ENCODE measurements at regions not wholly inside any gene's neighbourhood (a gene's known extent, or its start where the extent isn't known, plus 50 kb on each side); places are given as distances from the start of the nearest gene placed in this dataset.
"Not testable (repeated sequence)": the region's sequence is repeated elsewhere in the genome, so short reads cannot be mapped to it uniquely, and the experiment has no call there.

GRCh38 chr16:46390660-46391462 is 230.3 kb downstream of the SHCBP1 start:
- not testable (repeated sequence) for H3K27me3 ChIP-seq, H3K27ac ChIP-seq, H3K36me3 ChIP-seq, H3K4me3 ChIP-seq, H3K4me1 ChIP-seq
- H3K9me3 ChIP-seq = peaks cover 0 to 15% (median 5%) of the 10 kb centered on the region in 4 donors
- peak in 1 of 3 donors; percentile 37 for DNase-seq

GRCh38 chr16:46389561-46390041 is 231.6 kb downstream of the SHCBP1 start:
- H3K27me3 ChIP-seq, H3K36me3 ChIP-seq, H3K4me1 ChIP-seq: not testable (repeated sequence)
- Histone ChIP-seq H3K4me3 (peak overlapping the region in 2 of 4 donors; percentile 0), H3K9me3 (peaks cover 0 to 10% (median 4%) of the 10 kb centered on the region in 4 donors), H3K27ac (peak overlapping the region in 2 of 4 donors; percentile 0)
- peak; percentile 57 to 66 (median 59) for DNase-seq

- not testable (repeated sequence) for H3K27ac ChIP-seq, H3K4me1 ChIP-seq, H3K36me3 ChIP-seq, DNase-seq, H3K4me3 ChIP-seq, H3K27me3 ChIP-seq
- peaks cover 0 to 12% (median 5%) of the 10 kb centered on the region in 4 donors for H3K9me3 ChIP-seq
Observed at GRCh38 chr16:46388939-46389491, 232.2 kb downstream of the SHCBP1 start.

- not testable (repeated sequence) for DNase-seq, H3K4me3 ChIP-seq
Observed at GRCh38 chr16:46388354-46388753, 232.8 kb downstream of the SHCBP1 start.

GRCh38 chr16:46387720-46388119 is 233.5 kb downstream of the SHCBP1 start:
- H3K36me3 ChIP-seq, H3K4me3 ChIP-seq, H3K27me3 ChIP-seq, H3K4me1 ChIP-seq, H3K27ac ChIP-seq: not testable (repeated sequence)
- peaks cover 0 to 14% (median 5%) of the 10 kb centered on the region in 4 donors for H3K9me3 ChIP-seq
- peak in 2 of 3 donors; percentile 37 to 56 for DNase-seq

More at GRCh38 chr16:46388354-46388753, 232.8 kb downstream of the SHCBP1 start:
- peaks cover 0 to 12% (median 5%) of the 10 kb centered on the region in 4 donors for H3K9me3 ChIP-seq
- not testable (repeated sequence) for H3K27me3 ChIP-seq, H3K4me1 ChIP-seq, H3K27ac ChIP-seq, H3K36me3 ChIP-seq

- H3K4me3 ChIP-seq = peak overlapping the region in 1 of 4 donors; percentile 0
- not testable (repeated sequence) for DNase-seq, H3K27ac ChIP-seq
Observed at GRCh38 chr16:46386805-46387620, 234.2 kb downstream of the SHCBP1 start.

GRCh38 chr16:46386110-46386771 is 234.9 kb downstream of the SHCBP1 start:
- H3K36me3 ChIP-seq, H3K4me3 ChIP-seq: not testable (repeated sequence)

More at GRCh38 chr16:46386805-46387620, 234.2 kb downstream of the SHCBP1 start:
- peaks cover 0 to 15% (median 5%) of the 10 kb centered on the region in 4 donors for H3K9me3 ChIP-seq
- H3K36me3 ChIP-seq, H3K27me3 ChIP-seq, H3K4me1 ChIP-seq: not testable (repeated sequence)

GRCh38 chr16:46384285-46385061 is 236.7 kb downstream of the SHCBP1 start:
- not testable (repeated sequence) for H3K27ac ChIP-seq, H3K27me3 ChIP-seq, H3K36me3 ChIP-seq, H3K4me1 ChIP-seq, H3K4me3 ChIP-seq
- DNase-seq = peak in 2 of 3 donors; percentile 44 to 55
- peaks cover 0 to 11% (median 3%) of the 10 kb centered on the region in 4 donors for H3K9me3 ChIP-seq

More at GRCh38 chr16:46386110-46386771, 234.9 kb downstream of the SHCBP1 start:
- not testable (repeated sequence) for DNase-seq, H3K4me1 ChIP-seq, H3K27me3 ChIP-seq, H3K27ac ChIP-seq
- peaks cover 0 to 15% (median 5%) of the 10 kb centered on the region in 4 donors for H3K9me3 ChIP-seq

GRCh38 chr16:46383581-46383980 is 237.6 kb downstream of the SHCBP1 start:
- not testable (repeated sequence) for H3K36me3 ChIP-seq, DNase-seq, H3K27ac ChIP-seq, H3K9me3 ChIP-seq, H3K4me1 ChIP-seq, H3K4me3 ChIP-seq, H3K27me3 ChIP-seq

GRCh38 chr16:46382791-46383541 is 238.2 kb downstream of the SHCBP1 start:
- peak in 1 of 3 donors; percentile 40 for DNase-seq
- not testable (repeated sequence) for H3K4me3 ChIP-seq, H3K27ac ChIP-seq, H3K36me3 ChIP-seq, H3K27me3 ChIP-seq, H3K4me1 ChIP-seq, H3K9me3 ChIP-seq

- not testable (repeated sequence) for H3K27me3 ChIP-seq, H3K36me3 ChIP-seq, H3K9me3 ChIP-seq, H3K27ac ChIP-seq, DNase-seq, H3K4me1 ChIP-seq, H3K4me3 ChIP-seq
Observed at GRCh38 chr16:46382079-46382478, 239.1 kb downstream of the SHCBP1 start.

- H3K36me3 ChIP-seq, H3K27me3 ChIP-seq, H3K4me1 ChIP-seq, H3K27ac ChIP-seq, H3K9me3 ChIP-seq, H3K4me3 ChIP-seq, DNase-seq: not testable (repeated sequence)
Observed at GRCh38 chr16:46381344-46381743, 239.8 kb downstream of the SHCBP1 start.

All from Peyer's patch (tissue), 4 donors.